HepG2 (cell line): ENCODE measurements at regions not wholly inside any gene's neighbourhood (a gene's known extent, or its start where the extent isn't known, plus 50 kb on each side); places are given as distances from the start of the nearest gene placed in this dataset.

Experiments
- ATAC-seq: fragments of 200-7000 bp; cut with Tn5 transposase; 3 replicates; pipeline ENCODE4 v1.9.1; 2020; ENCODE audit warnings: mild to moderate bottlenecking, moderate library complexity
- BruUV-seq: library from RNA; stranded (reverse); fragments of 400-500 nt; replicated peaks from 2 replicates; lab custom pipeline; 2021; lab: Mats Ljungman, UMichigan
- CTCF ChIA-PET: fragments of 300-600 bp; formaldehyde crosslinking; extraction: SDS; loops from one replicate; lab custom pipeline; 2021; ENCODE audit warnings: low total read pairs, inconsistent platforms, low intra/inter-chr PET ratio; lab: Yijun Ruan, JAX
- POLR2A ChIA-PET: fragments of 350-600 bp; sonication (Branson Sonifier 250); formaldehyde crosslinking; loops from one replicate; lab custom pipeline; 2020; ENCODE audit warnings: antibody characterized with exemption, inconsistent platforms; lab: Yijun Ruan, JAX
- DNase-seq: peaks from one replicate; pipeline ENCODE4 v3.0.0-alpha.2; 2015; ENCODE audit warnings: low spot score
- FAIRE-seq: peaks from 3 replicates; lab custom pipeline; 2011; peaks lifted over from hg19 to GRCh38; lab: Jason Lieb, UNC
- H2AFZ ChIP-seq: one replicate; pipeline ENCODE4 v1.6.1; 2011; ENCODE audit warnings: low read length, inconsistent platforms
- H3K27ac ChIP-seq: fragments of 300-600 bp; 3 replicates; pipeline ENCODE4 v1.8.0; 2011; ENCODE audit warnings: mixed run types, mild to moderate bottlenecking, mixed read lengths, low read length, inconsistent platforms; ENCODE audit not compliant: insufficient read depth; ENCODE audit errors: extremely low read length
- H3K27me3 ChIP-seq, 2 experiments: fragments of 200-600 bp in 1 of 2; 2 replicates in 1 of 2; 3 replicates in 1 of 2; pipeline versions ENCODE4 v1.6.0 to v1.8.0; 2011; ENCODE audit warnings: low read length in 2 of 2, mild to moderate bottlenecking in 2 of 2, moderate library complexity in 2 of 2, inconsistent platforms in 1 of 2; ENCODE audit not compliant: insufficient read depth in 2 of 2, control insufficient read depth in 1 of 2
- H3K36me3 ChIP-seq, 2 experiments: fragments of 200-600 bp in 1 of 2; replicated peaks in 1 of 2; 2 replicates in 1 of 2; 3 replicates in 1 of 2; pipeline versions ENCODE4 v1.5.1 to v1.8.0; 2011; ENCODE audit warnings: low read length in 2 of 2, inconsistent platforms in 1 of 2; ENCODE audit not compliant: insufficient read depth in 2 of 2, control insufficient read depth in 1 of 2
- H3K4me1 ChIP-seq: 2 replicates; pipeline ENCODE4 v1.5.1; 2012; ENCODE audit warnings: low read length, inconsistent platforms; ENCODE audit not compliant: insufficient read depth
- H3K4me2 ChIP-seq: 2 replicates; pipeline ENCODE4 v1.6.0; 2011; ENCODE audit warnings: low read depth, low read length, inconsistent platforms
- H3K4me3 ChIP-seq, 3 experiments: fragments of 200-600 bp in 1 of 3; sonication (generic), shearing (Covaris generic) in 1 of 3; replicated peaks in 1 of 3; 2 replicates each; pipeline ENCODE4 v1.5.1; 2011 to 2016; ENCODE audit warnings: low read length in 3 of 3, inconsistent platforms in 2 of 3, low read depth in 2 of 3, mild to moderate bottlenecking in 2 of 3, control low read depth in 1 of 3, mixed read lengths in 1 of 3; ENCODE audit not compliant: insufficient read depth in 1 of 3
- H3K79me2 ChIP-seq: one replicate; pipeline ENCODE4 v1.6.1; 2011; ENCODE audit warnings: low read length, inconsistent platforms; ENCODE audit not compliant: insufficient read depth
- H3K9ac ChIP-seq: 2 replicates; pipeline ENCODE4 v1.6.0; 2011; ENCODE audit warnings: mild to moderate bottlenecking, low read depth, low read length, inconsistent platforms; ENCODE audit not compliant: insufficient read depth
- H3K9me3 ChIP-seq: 2 replicates; pipeline ENCODE4 v1.5.1; 2012; ENCODE audit warnings: mild to moderate bottlenecking, low read length
- H4K20me1 ChIP-seq: 2 replicates; pipeline ENCODE4 v1.6.0; 2011; ENCODE audit warnings: inconsistent platforms, mild to moderate bottlenecking, low read length, moderate library complexity; ENCODE audit not compliant: insufficient read depth
- NFE2L2 ChIP-seq: fragments of 150-350 bp; IDR thresholded peaks from 2 replicates; pipeline ENCODE4 v1.6.1; 2014; ENCODE audit warnings: low read length
- SIX4 ChIP-seq: sonication (generic); formaldehyde crosslinking; IDR thresholded peaks from 2 replicates; pipeline ENCODE4 v1.4.0; 2020; ENCODE audit warnings: missing genetic modification reagents
- WGBS: methylation state at CpG from one replicate; pipeline ENCODE4 v1.1.6; 2017; ENCODE audit warnings: low lambda C conversion rate; 5-methylcytosine and 5-hydroxymethylcytosine counted together
- in situ Hi-C: cut with HindIII; loops from 2 replicates; pipeline ENCODE4 v1.10.0; 2017; ENCODE audit warnings: low pct_unique_long_range_greater_than_20kb; ENCODE audit not compliant: extremely low pct_ligation_motif_present
- intact Hi-C: fragments of 100-400 bp; cut with micrococcal nuclease; formaldehyde crosslinking; loops from one replicate; pipeline ENCODE4 v1.10.0; 2022; ENCODE audit not compliant: unreplicated experiment

DNA sequence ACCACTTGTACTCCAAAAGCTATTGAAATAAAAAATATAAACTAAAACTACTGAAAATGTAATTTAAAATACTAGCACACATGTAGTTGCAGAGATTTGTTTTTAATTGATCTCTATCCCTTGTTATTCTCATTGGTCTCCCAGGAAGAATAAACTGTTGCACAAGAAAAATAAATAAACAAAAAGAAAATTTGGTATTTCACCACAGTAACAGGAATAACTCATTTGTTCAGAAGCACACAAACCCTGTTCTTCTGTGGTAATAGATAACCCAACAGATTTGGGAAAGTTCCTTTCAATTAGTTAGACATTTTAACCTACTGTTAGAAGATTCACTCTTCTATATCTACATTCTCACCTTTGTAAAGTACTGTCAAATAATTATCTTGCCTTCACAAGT is 70.9 kb upstream of the APOOL start:
- POLR2A ChIA-PET = no interaction called here
- no peak for ATAC-seq
- FAIRE-seq = no peak

DNA sequence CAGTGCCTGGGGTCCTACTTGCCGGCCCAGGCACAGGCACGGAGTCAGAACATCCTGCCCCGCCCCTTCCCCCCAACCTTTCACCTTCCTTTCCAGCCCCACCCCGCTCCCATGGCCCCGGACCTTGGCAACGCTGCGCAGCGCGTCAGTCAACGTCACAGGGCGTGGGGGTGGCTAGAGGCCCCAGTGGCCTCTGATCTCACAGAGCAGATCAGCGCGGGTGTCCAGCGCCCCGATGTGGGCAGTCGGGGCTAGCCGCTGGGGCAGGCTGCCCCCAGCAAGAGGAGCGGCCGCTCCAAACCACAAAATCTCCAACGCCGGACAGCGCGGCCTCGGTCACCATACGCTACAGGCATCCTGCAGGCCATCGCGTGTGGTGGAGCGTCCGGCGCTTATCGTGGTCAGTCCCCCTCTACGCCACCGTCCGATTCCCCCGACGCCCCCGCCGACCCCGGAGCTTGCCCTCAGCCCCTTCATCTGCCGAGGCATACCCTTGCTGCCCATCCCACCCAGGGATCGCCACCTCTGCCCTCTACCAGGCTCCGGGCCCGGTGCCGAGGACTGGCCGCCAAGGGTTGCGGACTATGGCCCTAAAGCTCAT is 69.6 kb upstream of the APOOL start:
- H3K27ac ChIP-seq = no peak overlapping the region
- POLR2A ChIA-PET = no interaction called here

More for the DNA sequence above, 70.9 kb upstream of the APOOL start:
- Histone ChIP-seq H3K79me2 (no peaks in the 10 kb centered on the region), H4K20me1 (no peaks in the 10 kb centered on the region), H3K4me3 (no peak overlapping the region), H3K4me2 (no peak overlapping the region), H3K9ac (no peak overlapping the region), H3K27ac (no peak overlapping the region), H3K9me3 (no peaks in the 10 kb centered on the region), H3K36me3 (no peaks in the 10 kb centered on the region)
- DNase-seq = no peak
- CTCF ChIA-PET = no interaction called here
- TF ChIP-seq SIX4 = no peak
- TF ChIP-seq, all 625 proteins: peak for 0
- intact Hi-C loops (no loop called here), in situ Hi-C loops (no loop called here)
- no TSS peak for BruUV-seq
- no peaks in the 10 kb centered on the region for H3K27me3 ChIP-seq
- no peak overlapping the region for H2AFZ ChIP-seq
- H3K4me1 ChIP-seq = no peaks in the 10 kb centered on the region

More for the DNA sequence above, 69.6 kb upstream of the APOOL start:
- Histone ChIP-seq H3K4me1 (no peaks in the 10 kb centered on the region), H3K27me3 (no peaks in the 10 kb centered on the region), H3K9ac (no peak overlapping the region), H3K79me2 (no peaks in the 10 kb centered on the region), H3K36me3 (no peaks in the 10 kb centered on the region), H2AFZ (no peak overlapping the region), H3K4me2 (no peak overlapping the region), H3K4me3 (no peak overlapping the region), H3K9me3 (no peaks in the 10 kb centered on the region), H4K20me1 (no peaks in the 10 kb centered on the region)
- no TSS peak for BruUV-seq
- CTCF ChIA-PET = no interaction called here
- 68% methylated on average over 26 of the region's 46 CpGs for WGBS
- no peak for TF ChIP-seq NFE2L2
- no peak for DNase-seq
- no peak for ATAC-seq
- intact Hi-C loops (no loop called here), in situ Hi-C loops (no loop called here)
- FAIRE-seq = no peak
